Naive thymus-derived CD8-positive, alpha-beta T cell (primary cell): ENCODE measurements at regions not wholly inside any gene's neighbourhood (a gene's known extent, or its start where the extent isn't known, plus 50 kb on each side); places are given as distances from the start of the nearest gene placed in this dataset.
A peak's percentile ranks its signal among the peaks of the same experiment; 100 is the strongest.

Source experiments
- ATAC-seq, 2 donors: fragments of 150-1000 bp; cut with Tn5 transposase in 1 of 2; sonication (Bioruptor Pico), chemical (Tn5 transposase) in 1 of 2; 1 replicate in 1 of 2; 2 replicates in 1 of 2; pipeline ENCODE4 v1.10.0; 2021; ENCODE audit warnings: mild to moderate bottlenecking in 2 of 2, moderate library complexity in 2 of 2
- POLR2A ChIA-PET: fragments of 350-600 bp; sonication (Branson Sonifier 250); formaldehyde crosslinking; loops from one replicate; lab custom pipeline; 2021; ENCODE audit warnings: antibody characterized with exemption; lab: Charles Lee
- DNase-seq, 10 donors: peaks; one replicate each; pipeline versions ENCODE4 v3.0.0 to v3.0.0-alpha.2; 2020 to 2022
- H3K27ac Mint-ChIP-seq, 10 donors: one replicate each; pipeline ENCODE4 v1.8.0; 2020 to 2022; ENCODE audit warnings: mild to moderate bottlenecking in 10 of 10, mixed read lengths in 10 of 10, moderate library complexity in 4 of 10, inconsistent platforms in 1 of 10
- H3K27me3 Mint-ChIP-seq, 5 donors: one replicate each; pipeline ENCODE4 v1.8.0; 2021 to 2022; ENCODE audit warnings: mixed read lengths in 5 of 5
- H3K36me3 Mint-ChIP-seq, 3 donors: one replicate each; pipeline ENCODE4 v1.8.0; 2020 to 2022; ENCODE audit warnings: mixed read lengths in 3 of 3, mild to moderate bottlenecking in 2 of 3, inconsistent platforms in 1 of 3
- H3K4me1 Mint-ChIP-seq, 4 donors: one replicate each; pipeline ENCODE4 v1.8.0; 2021 to 2022; ENCODE audit warnings: mixed read lengths in 4 of 4
- H3K4me3 Mint-ChIP-seq, 10 donors: one replicate each; pipeline ENCODE4 v1.8.0; 2020 to 2022; ENCODE audit warnings: mild to moderate bottlenecking in 10 of 10, mixed read lengths in 10 of 10, moderate library complexity in 6 of 10, inconsistent platforms in 1 of 10
- H3K9me3 Mint-ChIP-seq, 9 donors: one replicate each; pipeline ENCODE4 v1.8.0; 2020 to 2022; ENCODE audit warnings: mixed read lengths in 9 of 9, mild to moderate bottlenecking in 3 of 9, inconsistent platforms in 1 of 9, moderate library complexity in 1 of 9

GRCh38 chr19:30930941-30931706 is 418.1 kb downstream of the TSHZ3 start:
- peaks cover 0 to 19% (median 7%) of the 10 kb centered on the region in 9 donors for H3K9me3 Mint-ChIP-seq
- no peak for DNase-seq
- no peak overlapping the region for H3K4me3 Mint-ChIP-seq
- no peak for ATAC-seq
- no peaks in the 10 kb centered on the region for H3K36me3 Mint-ChIP-seq
- H3K27me3 Mint-ChIP-seq = peaks cover 0 to 25% (median 9%) of the 10 kb centered on the region in 5 donors
- H3K4me1 Mint-ChIP-seq = no peaks in the 10 kb centered on the region
- POLR2A ChIA-PET = no interaction called here
- H3K27ac Mint-ChIP-seq = no peak overlapping the region

DNA sequence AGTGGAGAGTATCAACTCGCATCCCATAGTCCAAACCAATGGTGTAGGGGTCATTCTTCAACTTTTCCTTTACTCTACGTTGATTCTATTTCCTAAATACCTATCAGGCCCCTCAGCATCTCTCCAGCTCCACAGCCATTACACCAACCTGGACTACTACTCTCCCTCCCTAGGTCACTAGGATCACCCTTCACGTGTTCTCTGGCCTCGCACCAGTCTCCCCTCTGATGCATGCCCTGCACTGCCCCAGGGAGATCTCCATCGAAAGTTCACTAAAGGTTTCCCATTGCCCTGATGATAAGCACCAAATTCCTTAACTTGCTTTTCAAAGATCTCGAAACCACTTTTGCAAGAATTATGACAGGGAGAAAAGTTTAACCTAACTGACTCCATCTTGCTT is 421.5 kb downstream of the TSHZ3 start:
- Mint-ChIP-seq H3K4me3 (no peak overlapping the region), H3K27me3 (peaks cover 0 to 17% (median 9%) of the 10 kb centered on the region in 5 donors), H3K27ac (peak overlapping the region in 1 of 10 donors; percentile 62), H3K9me3 (peaks cover 0 to 19% (median 7%) of the 10 kb centered on the region in 9 donors), H3K4me1 (no peaks in the 10 kb centered on the region), H3K36me3 (no peaks in the 10 kb centered on the region)
- POLR2A ChIA-PET = no interaction called here
- DNase-seq = no peak
- no peak for ATAC-seq

DNA sequence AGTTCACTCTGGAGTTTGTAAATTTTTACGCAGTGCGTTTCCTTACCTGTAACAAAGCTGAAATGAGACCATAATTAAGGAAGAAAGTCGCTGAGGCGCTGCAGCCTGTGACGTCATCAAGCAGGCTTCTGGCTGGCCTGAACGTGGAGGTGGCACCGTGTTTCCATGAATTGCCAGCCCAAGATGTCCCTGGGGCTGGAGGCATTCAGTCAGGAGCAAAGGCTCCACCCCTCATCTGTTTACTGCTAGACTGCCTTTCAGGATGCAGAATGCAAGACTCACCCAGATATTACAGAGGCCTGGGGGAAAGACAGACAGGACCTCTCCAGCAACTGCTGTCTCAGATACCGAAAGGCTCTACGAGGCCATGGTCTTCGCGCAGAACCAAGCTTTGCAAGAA is 424.6 kb downstream of the TSHZ3 start:
- H3K4me1 Mint-ChIP-seq = no peaks in the 10 kb centered on the region

DNA sequence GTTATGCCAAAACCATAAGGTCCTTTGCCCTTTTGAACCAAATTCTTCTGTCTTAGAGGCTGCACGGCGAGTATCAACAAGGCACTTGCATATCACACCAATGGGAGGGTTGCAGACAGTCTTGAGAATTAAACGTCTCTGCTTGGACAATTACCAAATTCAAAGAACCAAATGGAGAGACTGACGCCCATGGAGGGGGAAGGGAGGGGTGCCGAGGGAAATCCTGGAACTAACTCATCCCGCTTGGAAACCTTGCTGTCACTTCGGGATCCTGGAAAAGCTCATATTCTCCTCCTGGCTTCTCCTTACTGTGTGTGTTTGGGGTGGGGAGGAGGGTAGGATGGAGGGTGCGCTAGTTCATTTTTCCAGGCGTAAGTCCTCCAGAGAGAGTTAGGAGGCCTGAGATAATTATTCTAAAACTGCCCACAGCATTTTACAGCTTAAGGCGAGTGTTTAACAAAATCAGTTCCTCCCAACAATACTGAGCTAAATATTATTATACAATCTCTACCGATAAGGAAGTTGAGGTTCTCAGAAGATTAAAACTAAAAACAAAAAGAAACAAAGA is 425.1 kb downstream of the TSHZ3 start:
- H3K9me3 Mint-ChIP-seq = peaks cover 0 to 17% (median 8%) of the 10 kb centered on the region in 9 donors
- H3K4me3 Mint-ChIP-seq = no peak overlapping the region
- no peaks in the 10 kb centered on the region for H3K36me3 Mint-ChIP-seq
- no peaks in the 10 kb centered on the region for H3K4me1 Mint-ChIP-seq
- POLR2A ChIA-PET = no interaction called here
- peaks cover 5 to 26% (median 9%) of the 10 kb centered on the region in 5 donors for H3K27me3 Mint-ChIP-seq
- DNase-seq (no peak), ATAC-seq (no peak)
- H3K27ac Mint-ChIP-seq = peak overlapping the region in 1 of 10 donors; percentile 50

More for the DNA sequence above, 424.6 kb downstream of the TSHZ3 start:
- Mint-ChIP-seq H3K9me3 (peaks cover 0 to 19% (median 8%) of the 10 kb centered on the region in 9 donors), H3K36me3 (no peaks in the 10 kb centered on the region), H3K27me3 (peaks cover 3 to 23% (median 9%) of the 10 kb centered on the region in 5 donors), H3K27ac (no peak overlapping the region), H3K4me3 (no peak overlapping the region)
- POLR2A ChIA-PET = no interaction called here
- no peak for DNase-seq
- no peak for ATAC-seq

- Mint-ChIP-seq H3K4me1 (no peaks in the 10 kb centered on the region), H3K27ac (peak overlapping the region in 1 of 10 donors; percentile 50), H3K36me3 (no peaks in the 10 kb centered on the region), H3K27me3 (peaks cover 5 to 31% (median 9%) of the 10 kb centered on the region in 5 donors), H3K9me3 (peaks cover 0 to 14% (median 8%) of the 10 kb centered on the region in 9 donors), H3K4me3 (no peak overlapping the region)
- POLR2A ChIA-PET = no interaction called here
- no peak for ATAC-seq
- DNase-seq = no peak
These were observed 425.6 kb downstream of the TSHZ3 start for GRCh38 chr19:30923621-30924020.

DNA sequence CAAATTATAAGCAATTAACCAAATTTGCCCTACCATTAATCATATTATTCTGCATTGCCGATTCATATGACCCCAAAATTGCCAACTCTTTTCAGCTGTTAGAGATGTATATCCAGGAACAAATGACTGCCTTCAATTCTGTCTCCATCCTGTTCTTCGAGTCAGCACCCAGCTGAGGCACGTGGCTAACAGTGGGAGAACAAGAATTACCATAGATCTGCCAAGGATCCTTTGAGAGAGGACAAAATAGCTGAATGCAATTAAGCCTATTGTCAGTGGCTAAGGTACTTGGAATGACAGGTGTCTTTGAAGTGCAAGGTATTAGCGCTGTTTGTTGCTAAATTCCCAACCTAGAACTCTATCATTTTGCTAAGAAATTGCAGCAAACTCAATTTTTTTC is 426.1 kb downstream of the TSHZ3 start:
- Mint-ChIP-seq H3K4me3 (no peak overlapping the region), H3K27ac (no peak overlapping the region), H3K27me3 (peaks cover 5 to 30% (median 9%) of the 10 kb centered on the region in 5 donors), H3K9me3 (peaks cover 0 to 12% (median 4%) of the 10 kb centered on the region in 9 donors), H3K36me3 (no peaks in the 10 kb centered on the region), H3K4me1 (peaks cover 0 to 1% (median 0%) of the 10 kb centered on the region in 4 donors)
- DNase-seq (no peak), ATAC-seq (no peak)
- POLR2A ChIA-PET = no interaction called here

- Mint-ChIP-seq H3K27me3 (peaks cover 0 to 21% (median 6%) of the 10 kb centered on the region in 5 donors), H3K27ac (no peak overlapping the region), H3K9me3 (peaks cover 0 to 2% (median 0%) of the 10 kb centered on the region in 9 donors), H3K36me3 (no peaks in the 10 kb centered on the region), H3K4me1 (peaks cover 0 to 1% (median 0%) of the 10 kb centered on the region in 4 donors), H3K4me3 (no peak overlapping the region)
- POLR2A ChIA-PET = no interaction called here
- ATAC-seq = no peak
- no peak for DNase-seq
These were observed 429.0 kb downstream of the TSHZ3 start for GRCh38 chr19:30920222-30920621.

GRCh38 chr19:30919737-30920136 is 429.5 kb downstream of the TSHZ3 start:
- peaks cover 0 to 1% (median 0%) of the 10 kb centered on the region in 4 donors for H3K4me1 Mint-ChIP-seq
- no peaks in the 10 kb centered on the region for H3K36me3 Mint-ChIP-seq
- no peak for ATAC-seq
- DNase-seq = no peak
- H3K9me3 Mint-ChIP-seq = peaks cover 0 to 2% (median 0%) of the 10 kb centered on the region in 9 donors
- peaks cover 0 to 21% (median 6%) of the 10 kb centered on the region in 5 donors for H3K27me3 Mint-ChIP-seq
- H3K27ac Mint-ChIP-seq = no peak overlapping the region
- POLR2A ChIA-PET = no interaction called here
- H3K4me3 Mint-ChIP-seq = no peak overlapping the region

GRCh38 chr19:30916238-30916637 is 433.0 kb downstream of the TSHZ3 start:
- POLR2A ChIA-PET = no interaction called here
- H3K27me3 Mint-ChIP-seq = peaks cover 0 to 21% (median 8%) of the 10 kb centered on the region in 5 donors
- no peak for ATAC-seq
- no peaks in the 10 kb centered on the region for H3K9me3 Mint-ChIP-seq
- no peak overlapping the region for H3K4me3 Mint-ChIP-seq
- peaks cover 0 to 1% (median 0%) of the 10 kb centered on the region in 4 donors for H3K4me1 Mint-ChIP-seq
- no peaks in the 10 kb centered on the region for H3K36me3 Mint-ChIP-seq
- DNase-seq = no peak
- H3K27ac Mint-ChIP-seq = no peak overlapping the region

DNA sequence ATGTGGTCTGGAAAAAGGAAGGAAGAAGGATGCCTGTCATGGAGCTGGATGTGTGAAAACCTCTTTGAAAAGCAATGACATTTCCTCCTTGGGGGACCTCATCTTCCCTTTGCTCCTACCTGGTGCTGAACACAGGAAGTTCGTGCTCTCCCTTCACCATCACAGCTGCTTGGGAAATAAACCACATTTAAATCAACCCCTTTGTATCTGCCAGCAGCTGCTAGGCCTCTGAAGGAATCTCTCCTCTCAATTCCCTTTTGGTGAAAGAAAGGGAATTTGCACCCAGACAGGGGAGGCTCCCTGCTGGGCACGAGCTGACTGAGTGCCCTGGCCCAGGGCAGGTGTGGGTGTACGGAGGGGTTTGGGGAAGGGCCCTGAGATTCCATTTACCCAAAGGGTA is 437.7 kb downstream of the TSHZ3 start:
- H3K9me3 Mint-ChIP-seq = no peaks in the 10 kb centered on the region
- POLR2A ChIA-PET = no interaction called here
- no peak for ATAC-seq
- H3K4me1 Mint-ChIP-seq = no peaks in the 10 kb centered on the region
- DNase-seq = no peak
- no peak overlapping the region for H3K4me3 Mint-ChIP-seq
- no peak overlapping the region for H3K27ac Mint-ChIP-seq
- no peaks in the 10 kb centered on the region for H3K36me3 Mint-ChIP-seq
- peaks cover 0 to 5% (median 0%) of the 10 kb centered on the region in 5 donors for H3K27me3 Mint-ChIP-seq

GRCh38 chr19:30910485-30911240 is 438.6 kb downstream of the TSHZ3 start:
- Mint-ChIP-seq H3K4me1 (no peaks in the 10 kb centered on the region), H3K27ac (no peak overlapping the region), H3K9me3 (no peaks in the 10 kb centered on the region), H3K27me3 (peaks cover 0 to 5% (median 1%) of the 10 kb centered on the region in 5 donors), H3K4me3 (no peak overlapping the region), H3K36me3 (no peaks in the 10 kb centered on the region)
- DNase-seq = no peak
- ATAC-seq = no peak
- POLR2A ChIA-PET = no interaction called here

DNA sequence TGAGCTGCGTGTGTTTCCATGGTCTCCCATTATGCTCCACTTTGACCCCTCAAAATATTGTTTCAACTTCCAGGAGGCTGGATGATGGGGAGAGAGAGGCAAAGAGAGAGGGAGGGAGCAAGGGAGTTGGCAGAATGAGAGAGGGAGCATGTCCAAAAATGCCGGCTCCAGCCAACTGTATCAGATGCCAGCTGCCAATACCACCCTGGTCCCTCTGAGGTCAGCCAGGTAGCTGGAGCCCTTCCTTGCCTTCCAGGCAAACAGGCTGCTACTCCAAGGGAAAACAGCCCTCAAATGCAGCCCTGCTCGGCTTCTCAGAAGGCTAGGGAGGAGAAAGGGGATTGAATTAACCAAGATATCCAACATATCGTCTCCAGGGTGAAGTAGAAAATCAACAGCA is 440.0 kb downstream of the TSHZ3 start:
- POLR2A ChIA-PET = no interaction called here

More for the DNA sequence above, 440.0 kb downstream of the TSHZ3 start:
- Mint-ChIP-seq H3K4me3 (no peak overlapping the region), H3K4me1 (no peaks in the 10 kb centered on the region), H3K27me3 (peaks cover 0 to 5% (median 1%) of the 10 kb centered on the region in 5 donors), H3K27ac (no peak overlapping the region), H3K36me3 (no peaks in the 10 kb centered on the region), H3K9me3 (no peaks in the 10 kb centered on the region)
- DNase-seq (no peak), ATAC-seq (no peak)
